Transverse colon (tissue), 4 donors: ENCODE measurements at regions not wholly inside any gene's neighbourhood (a gene's known extent, or its start where the extent isn't known, plus 50 kb on each side); places are given as distances from the start of the nearest gene placed in this dataset.
A peak's percentile ranks its signal among the peaks of the same experiment; 100 is the strongest.

Experiments
- EP300 ChIP-seq: sonication (generic); formaldehyde crosslinking; IDR thresholded peaks from one replicate; pipeline ENCODE4 v1.6.1; 2017; ENCODE audit warnings: antibody characterized with exemption, low read depth
- POLR2A ChIP-seq: fragments of 450-650 bp; IDR thresholded peaks from one replicate; pipeline ENCODE4 v1.6.1; 2016; ENCODE audit warnings: antibody characterized with exemption, mild to moderate bottlenecking, moderate library complexity
- POLR2AphosphoS5 ChIP-seq, 3 donors: sonication (generic); formaldehyde crosslinking; IDR thresholded peaks; one replicate each; pipeline ENCODE4 v1.6.1; 2016; ENCODE audit warnings: antibody characterized with exemption in 3 of 3
- TF ChIP-seq, protein P1 (sequence below), 5 experiments: fragments of 200-600 bp in 3 of 5; fragments of 450-650 bp in 2 of 5; sonication (generic) in 3 of 5; IDR thresholded peaks; 1 replicate in 2 of 5; 2 replicates in 3 of 5; pipeline ENCODE4 v1.5.1; 2016 to 2017; ENCODE audit warnings: antibody characterized with exemption in 5 of 5, inconsistent platforms in 3 of 5, mild to moderate bottlenecking in 2 of 5, moderate library complexity in 1 of 5

DNA sequence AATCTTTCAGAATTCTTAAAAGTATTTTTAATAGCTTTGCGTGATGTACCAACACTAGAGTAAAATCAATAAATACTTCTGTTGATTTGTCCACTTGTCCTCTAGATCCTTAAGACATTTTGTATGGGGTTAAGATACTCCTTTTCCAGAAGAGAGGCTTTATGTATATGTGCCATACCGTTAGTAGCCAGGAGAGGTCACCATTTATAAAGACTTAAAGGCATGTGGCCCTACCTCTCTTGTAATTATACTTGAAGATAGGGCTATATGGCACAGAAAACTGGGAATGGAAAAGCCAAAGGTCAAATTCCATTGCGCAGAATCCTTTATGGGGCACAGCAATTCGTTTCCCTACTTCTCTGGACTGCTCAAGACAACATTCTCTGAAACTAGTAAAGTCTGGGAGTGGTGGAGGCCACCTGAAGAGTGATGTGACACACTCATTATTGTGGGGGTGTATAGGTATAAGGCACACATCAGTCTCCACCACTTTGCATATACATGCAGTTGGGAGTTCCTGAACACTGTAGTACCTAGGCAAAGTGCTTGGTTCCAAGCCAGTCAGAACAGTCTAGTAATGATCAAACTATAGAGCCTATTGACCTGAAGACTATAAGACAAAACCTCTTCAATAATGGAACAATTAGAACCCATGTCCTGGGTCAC is 140.1 kb upstream of the FBXL17 start:
- TF ChIP-seq EP300 = no peak
- TF ChIP-seq, protein P1, sequence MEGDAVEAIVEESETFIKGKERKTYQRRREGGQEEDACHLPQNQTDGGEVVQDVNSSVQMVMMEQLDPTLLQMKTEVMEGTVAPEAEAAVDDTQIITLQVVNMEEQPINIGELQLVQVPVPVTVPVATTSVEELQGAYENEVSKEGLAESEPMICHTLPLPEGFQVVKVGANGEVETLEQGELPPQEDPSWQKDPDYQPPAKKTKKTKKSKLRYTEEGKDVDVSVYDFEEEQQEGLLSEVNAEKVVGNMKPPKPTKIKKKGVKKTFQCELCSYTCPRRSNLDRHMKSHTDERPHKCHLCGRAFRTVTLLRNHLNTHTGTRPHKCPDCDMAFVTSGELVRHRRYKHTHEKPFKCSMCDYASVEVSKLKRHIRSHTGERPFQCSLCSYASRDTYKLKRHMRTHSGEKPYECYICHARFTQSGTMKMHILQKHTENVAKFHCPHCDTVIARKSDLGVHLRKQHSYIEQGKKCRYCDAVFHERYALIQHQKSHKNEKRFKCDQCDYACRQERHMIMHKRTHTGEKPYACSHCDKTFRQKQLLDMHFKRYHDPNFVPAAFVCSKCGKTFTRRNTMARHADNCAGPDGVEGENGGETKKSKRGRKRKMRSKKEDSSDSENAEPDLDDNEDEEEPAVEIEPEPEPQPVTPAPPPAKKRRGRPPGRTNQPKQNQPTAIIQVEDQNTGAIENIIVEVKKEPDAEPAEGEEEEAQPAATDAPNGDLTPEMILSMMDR (IDR thresholded peaks at IDR 0.05) = peak; percentile 48 to 66 (median 53)
- TF ChIP-seq POLR2AphosphoS5 (IDR thresholded peaks at IDR 0.05) = no peak
- no peak for TF ChIP-seq POLR2A
